ENCODE measurements at regions not wholly inside any gene's neighbourhood (a gene's known extent, or its start where the extent isn't known, plus 50 kb on each side); places are given as distances from the start of the nearest gene placed in this dataset.
"Not testable (repeated sequence)": the region's sequence is repeated elsewhere in the genome, so short reads cannot be mapped to it uniquely, and the experiment has no call there.

- Histone ChIP-seq H3K9me3 (ENCODE audit: control insufficient read depth, insufficient read depth, low read length) (no peaks in the 10 kb centered on the region), H3K4me3 (ENCODE audit: low read depth, low read length) (no peak overlapping the region), H3K36me3 (ENCODE audit: control insufficient read depth, insufficient read depth, low read length) (no peaks in the 10 kb centered on the region), H3K27me3 (ENCODE audit: control insufficient read depth, insufficient read depth, low read length) (no peaks in the 10 kb centered on the region), H3K4me1 (ENCODE audit: control insufficient read depth, insufficient read depth, low read length) (no peaks in the 10 kb centered on the region), H3K27ac (ENCODE audit: low read depth, low read length) (no peak overlapping the region), H3K9ac (ENCODE audit: low read depth, low read length) (no peak overlapping the region)
Observed at GRCh38 chr9:7636309-7636708, 163.3 kb downstream of the DMAC1 start.

GRCh38 chr9:7626571-7627029 lies 173.0 kb downstream of the DMAC1 start:
- not testable (repeated sequence) for H3K4me1 ChIP-seq (ENCODE audit: control insufficient read depth, insufficient read depth, low read length); H3K36me3 ChIP-seq (ENCODE audit: control insufficient read depth, insufficient read depth, low read length); H3K9ac ChIP-seq (ENCODE audit: low read depth, low read length); H3K27ac ChIP-seq (ENCODE audit: low read depth, low read length); H3K4me3 ChIP-seq (ENCODE audit: low read depth, low read length); H3K27me3 ChIP-seq (ENCODE audit: control insufficient read depth, insufficient read depth, low read length); H3K9me3 ChIP-seq (ENCODE audit: control insufficient read depth, insufficient read depth, low read length)

- Histone ChIP-seq H3K36me3 (ENCODE audit: control insufficient read depth, insufficient read depth, low read length) (no peaks in the 10 kb centered on the region), H3K27ac (ENCODE audit: low read depth, low read length) (no peak overlapping the region), H3K4me3 (ENCODE audit: low read depth, low read length) (no peak overlapping the region), H3K9ac (ENCODE audit: low read depth, low read length) (no peak overlapping the region), H3K9me3 (ENCODE audit: control insufficient read depth, insufficient read depth, low read length) (no peaks in the 10 kb centered on the region), H3K27me3 (ENCODE audit: control insufficient read depth, insufficient read depth, low read length) (no peaks in the 10 kb centered on the region), H3K4me1 (ENCODE audit: control insufficient read depth, insufficient read depth, low read length) (peaks cover 8% of the 10 kb centered on the region; the same call in 1 of the 2 replicates)
Observed at GRCh38 chr9:7622481-7622880, 177.1 kb downstream of the DMAC1 start.

- Histone ChIP-seq H3K9ac (ENCODE audit: low read depth, low read length) (no peak overlapping the region), H3K36me3 (ENCODE audit: control insufficient read depth, insufficient read depth, low read length) (no peaks in the 10 kb centered on the region), H3K4me3 (ENCODE audit: low read depth, low read length) (no peak overlapping the region), H3K27me3 (ENCODE audit: control insufficient read depth, insufficient read depth, low read length) (no peaks in the 10 kb centered on the region), H3K4me1 (ENCODE audit: control insufficient read depth, insufficient read depth, low read length) (no peaks in the 10 kb centered on the region), H3K9me3 (ENCODE audit: control insufficient read depth, insufficient read depth, low read length) (no peaks in the 10 kb centered on the region), H3K27ac (ENCODE audit: low read depth, low read length) (no peak overlapping the region)
Observed at GRCh38 chr9:7615344-7615743, 184.2 kb downstream of the DMAC1 start.

- H3K4me3 ChIP-seq (ENCODE audit: low read depth, low read length) = no peak overlapping the region
- H3K27ac ChIP-seq (ENCODE audit: low read depth, low read length) = no peak overlapping the region
- H3K27me3 ChIP-seq (ENCODE audit: control insufficient read depth, insufficient read depth, low read length) = no peaks in the 10 kb centered on the region
- H3K9ac ChIP-seq (ENCODE audit: low read depth, low read length) = no peak overlapping the region
- H3K4me1 ChIP-seq (ENCODE audit: control insufficient read depth, insufficient read depth, low read length) = no peaks in the 10 kb centered on the region
- no peaks in the 10 kb centered on the region for H3K36me3 ChIP-seq (ENCODE audit: control insufficient read depth, insufficient read depth, low read length)
- H3K9me3 ChIP-seq (ENCODE audit: control insufficient read depth, insufficient read depth, low read length) = no peaks in the 10 kb centered on the region
Observed at GRCh38 chr9:7613931-7614330, 185.6 kb downstream of the DMAC1 start.

- Histone ChIP-seq H3K4me1 (ENCODE audit: control insufficient read depth, insufficient read depth, low read length) (no peaks in the 10 kb centered on the region), H3K27me3 (ENCODE audit: control insufficient read depth, insufficient read depth, low read length) (no peaks in the 10 kb centered on the region), H3K9me3 (ENCODE audit: control insufficient read depth, insufficient read depth, low read length) (no peaks in the 10 kb centered on the region), H3K36me3 (ENCODE audit: control insufficient read depth, insufficient read depth, low read length) (no peaks in the 10 kb centered on the region), H3K4me3 (ENCODE audit: low read depth, low read length) (no peak overlapping the region), H3K9ac (ENCODE audit: low read depth, low read length) (no peak overlapping the region), H3K27ac (ENCODE audit: low read depth, low read length) (no peak overlapping the region)
Observed at GRCh38 chr9:7608261-7608660, 191.3 kb downstream of the DMAC1 start.

- no peaks in the 10 kb centered on the region for H3K9me3 ChIP-seq (ENCODE audit: control insufficient read depth, insufficient read depth, low read length)
- no peak overlapping the region for H3K4me3 ChIP-seq (ENCODE audit: low read depth, low read length)
Observed at GRCh38 chr9:7607421-7607820, 192.2 kb downstream of the DMAC1 start.

GRCh38 chr9:7606591-7606990 lies 193.0 kb downstream of the DMAC1 start:
- no peaks in the 10 kb centered on the region for H3K36me3 ChIP-seq (ENCODE audit: control insufficient read depth, insufficient read depth, low read length)
- H3K27me3 ChIP-seq (ENCODE audit: control insufficient read depth, insufficient read depth, low read length) = no peaks in the 10 kb centered on the region
- no peak overlapping the region for H3K27ac ChIP-seq (ENCODE audit: low read depth, low read length)
- H3K9me3 ChIP-seq (ENCODE audit: control insufficient read depth, insufficient read depth, low read length) = no peaks in the 10 kb centered on the region
- H3K9ac ChIP-seq (ENCODE audit: low read depth, low read length) = no peak overlapping the region
- no peak overlapping the region for H3K4me3 ChIP-seq (ENCODE audit: low read depth, low read length)
- no peaks in the 10 kb centered on the region for H3K4me1 ChIP-seq (ENCODE audit: control insufficient read depth, insufficient read depth, low read length)

More at GRCh38 chr9:7607421-7607820, 192.2 kb downstream of the DMAC1 start:
- H3K9ac ChIP-seq (ENCODE audit: low read depth, low read length) = no peak overlapping the region
- H3K27ac ChIP-seq (ENCODE audit: low read depth, low read length) = no peak overlapping the region
- no peaks in the 10 kb centered on the region for H3K36me3 ChIP-seq (ENCODE audit: control insufficient read depth, insufficient read depth, low read length)
- H3K27me3 ChIP-seq (ENCODE audit: control insufficient read depth, insufficient read depth, low read length) = no peaks in the 10 kb centered on the region
- no peaks in the 10 kb centered on the region for H3K4me1 ChIP-seq (ENCODE audit: control insufficient read depth, insufficient read depth, low read length)

GRCh38 chr9:7601739-7602138 lies 197.8 kb downstream of the DMAC1 start:
- no peaks in the 10 kb centered on the region for H3K9me3 ChIP-seq (ENCODE audit: control insufficient read depth, insufficient read depth, low read length)
- no peak overlapping the region for H3K27ac ChIP-seq (ENCODE audit: low read depth, low read length)
- no peaks in the 10 kb centered on the region for H3K4me1 ChIP-seq (ENCODE audit: control insufficient read depth, insufficient read depth, low read length)
- H3K4me3 ChIP-seq (ENCODE audit: low read depth, low read length) = no peak overlapping the region
- H3K27me3 ChIP-seq (ENCODE audit: control insufficient read depth, insufficient read depth, low read length) = no peaks in the 10 kb centered on the region
- no peaks in the 10 kb centered on the region for H3K36me3 ChIP-seq (ENCODE audit: control insufficient read depth, insufficient read depth, low read length)
- no peak overlapping the region for H3K9ac ChIP-seq (ENCODE audit: low read depth, low read length)

- no peaks in the 10 kb centered on the region for H3K36me3 ChIP-seq (ENCODE audit: control insufficient read depth, insufficient read depth, low read length)
- H3K27ac ChIP-seq (ENCODE audit: low read depth, low read length) = no peak overlapping the region
- H3K9ac ChIP-seq (ENCODE audit: low read depth, low read length) = no peak overlapping the region
- H3K9me3 ChIP-seq (ENCODE audit: control insufficient read depth, insufficient read depth, low read length) = no peaks in the 10 kb centered on the region
- H3K4me3 ChIP-seq (ENCODE audit: low read depth, low read length) = no peak overlapping the region
- H3K4me1 ChIP-seq (ENCODE audit: control insufficient read depth, insufficient read depth, low read length) = peaks cover 3% of the 10 kb centered on the region
- no peaks in the 10 kb centered on the region for H3K27me3 ChIP-seq (ENCODE audit: control insufficient read depth, insufficient read depth, low read length)
Observed at GRCh38 chr9:7597716-7598115, 201.9 kb downstream of the DMAC1 start.

- Histone ChIP-seq H3K27ac (ENCODE audit: low read depth, low read length) (no peak overlapping the region), H3K36me3 (ENCODE audit: control insufficient read depth, insufficient read depth, low read length) (no peaks in the 10 kb centered on the region), H3K27me3 (ENCODE audit: control insufficient read depth, insufficient read depth, low read length) (no peaks in the 10 kb centered on the region), H3K4me1 (ENCODE audit: control insufficient read depth, insufficient read depth, low read length) (peaks cover 3% of the 10 kb centered on the region), H3K4me3 (ENCODE audit: low read depth, low read length) (no peak overlapping the region), H3K9me3 (ENCODE audit: control insufficient read depth, insufficient read depth, low read length) (no peaks in the 10 kb centered on the region), H3K9ac (ENCODE audit: low read depth, low read length) (no peak overlapping the region)
Observed at GRCh38 chr9:7592321-7593316, 207.0 kb downstream of the DMAC1 start.

All from HUES48 (cell line).